HG03521 (cell line): ENCODE measurements at regions not wholly inside any gene's neighbourhood (a gene's known extent, or its start where the extent isn't known, plus 50 kb on each side); places are given as distances from the start of the nearest gene placed in this dataset.
"Not testable (repeated sequence)": the region's sequence is repeated elsewhere in the genome, so short reads cannot be mapped to it uniquely, and the experiment has no call there.

Experiments used
- ATAC-seq: cut with Tn5 transposase; IDR thresholded peaks from one replicate; pipeline ENCODE4 v1.9.1; 2021; ENCODE audit warnings: mild to moderate bottlenecking, moderate library complexity; ENCODE audit not compliant: unreplicated experiment

- ATAC-seq: no peak
Measured at GRCh38 chr20:12067686-12068085, 150.0 kb downstream of the BTBD3 start.

- ATAC-seq: no peak
Measured at GRCh38 chr20:12068121-12068520, 150.4 kb downstream of the BTBD3 start.

GRCh38 chr20:12069181-12069580 lies 151.5 kb downstream of the BTBD3 start:
- no peak for ATAC-seq

- no peak for ATAC-seq
Measured at GRCh38 chr20:12072221-12072953, 154.7 kb downstream of the BTBD3 start.

- ATAC-seq: no peak
Measured at GRCh38 chr20:12072954-12073264, 155.2 kb downstream of the BTBD3 start.

- no peak for ATAC-seq
Measured at GRCh38 chr20:12074111-12074655, 156.5 kb downstream of the BTBD3 start.

GRCh38 chr20:12076200-12076599 lies 158.5 kb downstream of the BTBD3 start:
- no peak for ATAC-seq

GRCh38 chr20:12077875-12078274 lies 160.2 kb downstream of the BTBD3 start:
- ATAC-seq: no peak

- no peak for ATAC-seq
Measured at GRCh38 chr20:12079490-12079889, 161.8 kb downstream of the BTBD3 start.

- ATAC-seq: no peak
Measured at GRCh38 chr20:12083269-12083668, 165.6 kb downstream of the BTBD3 start.

- ATAC-seq: no peak
Measured at GRCh38 chr20:12084482-12084881, 166.8 kb downstream of the BTBD3 start.

- ATAC-seq: no peak
Measured at GRCh38 chr20:12086359-12086758, 168.7 kb downstream of the BTBD3 start.

GRCh38 chr20:12090920-12091319 lies 173.2 kb downstream of the BTBD3 start:
- ATAC-seq: no peak

- ATAC-seq: no peak
Measured at GRCh38 chr20:12093057-12093796, 175.5 kb downstream of the BTBD3 start.

- not testable (repeated sequence) for ATAC-seq
Measured at GRCh38 chr20:12093797-12094190, 176.1 kb downstream of the BTBD3 start.

GRCh38 chr20:12095180-12095920 lies 177.7 kb downstream of the BTBD3 start:
- no peak for ATAC-seq

- ATAC-seq: no peak
Measured at GRCh38 chr20:12098421-12098820, 180.7 kb downstream of the BTBD3 start.

GRCh38 chr20:12108846-12109245 lies 191.2 kb downstream of the BTBD3 start:
- ATAC-seq: no peak

GRCh38 chr20:12110274-12110673 lies 192.6 kb downstream of the BTBD3 start:
- ATAC-seq: no peak

- no peak for ATAC-seq
Measured at GRCh38 chr20:12110711-12111110, 193.0 kb downstream of the BTBD3 start.

- ATAC-seq: no peak
Measured at GRCh38 chr20:12111431-12112088, 193.9 kb downstream of the BTBD3 start.
